ENCODE measurements at regions not wholly inside any gene's neighbourhood (a gene's known extent, or its start where the extent isn't known, plus 50 kb on each side); places are given as distances from the start of the nearest gene placed in this dataset.

- DNase-seq: no peak
Measured at GRCh38 chr3:132237652-132238032, 79.6 kb upstream of the ACP3 start.

- no peak for DNase-seq
Measured at GRCh38 chr3:132239587-132239986, 77.6 kb upstream of the ACP3 start.

GRCh38 chr3:132241776-132242514 lies 75.3 kb upstream of the ACP3 start:
- no peak for DNase-seq

- no peak for DNase-seq
Measured at GRCh38 chr3:132242790-132243189, 74.4 kb upstream of the ACP3 start.

- no peak for DNase-seq
Measured at GRCh38 chr3:132245552-132246142, 71.6 kb upstream of the ACP3 start.

GRCh38 chr3:132246212-132246611 lies 71.0 kb upstream of the ACP3 start:
- DNase-seq: no peak

- no peak for DNase-seq
Measured at GRCh38 chr3:132247211-132247610, 70.0 kb upstream of the ACP3 start.

GRCh38 chr3:132248490-132248889 lies 68.7 kb upstream of the ACP3 start:
- no peak for DNase-seq

GRCh38 chr3:132253262-132253878 lies 63.8 kb upstream of the ACP3 start:
- peak; percentile 18 for DNase-seq

- no peak for DNase-seq
Measured at GRCh38 chr3:132254076-132254755, 63.0 kb upstream of the ACP3 start.

- no peak for DNase-seq
Measured at GRCh38 chr3:132255041-132255745, 62.0 kb upstream of the ACP3 start.

- no peak for DNase-seq
Measured at GRCh38 chr3:132256989-132257388, 60.2 kb upstream of the ACP3 start.

GRCh38 chr3:132261506-132261905 lies 55.7 kb upstream of the ACP3 start:
- DNase-seq: no peak

GRCh38 chr3:132262305-132262704 lies 54.9 kb upstream of the ACP3 start:
- no peak for DNase-seq

- no peak for DNase-seq
Measured at GRCh38 chr3:132262956-132263355, 54.3 kb upstream of the ACP3 start.

- DNase-seq: no peak
Measured at GRCh38 chr3:132265028-132265427, 52.2 kb upstream of the ACP3 start.

GRCh38 chr3:132265488-132265887 lies 51.7 kb upstream of the ACP3 start:
- no peak for DNase-seq

- DNase-seq: no peak
Measured at GRCh38 chr3:132267391-132267993, 49.7 kb upstream of the ACP3 start.

Measured in CD4-positive, alpha-beta T cell treated with Interleukin-17A for 1 hour (primary cell).